Body of pancreas (tissue), 4 donors: ENCODE measurements at regions not wholly inside any gene's neighbourhood (a gene's known extent, or its start where the extent isn't known, plus 50 kb on each side); places are given as distances from the start of the nearest gene placed in this dataset.

ENCODE experiments used
- ATAC-seq: fragments of 150-250 bp; one replicate; pipeline ENCODE4 v1.9.1; 2016
- DNase-seq, 4 donors: peaks; one replicate each; pipeline ENCODE4 v3.0.0-alpha.2; 2019
- H3K27ac ChIP-seq, 4 donors: fragments of 200-600 bp; sonication (generic); 1 replicate in 3 of 4; 2 replicates in 1 of 4; pipeline versions ENCODE4 v1.5.1 to v1.6.1; 2016 to 2019; ENCODE audit warnings: mild to moderate bottlenecking in 1 of 4, mixed read lengths in 1 of 4, moderate library complexity in 1 of 4
- H3K27me3 ChIP-seq, 2 donors: fragments of 200-600 bp; sonication (generic); one replicate each; pipeline ENCODE4 v1.6.0; 2016; ENCODE audit warnings: mild to moderate bottlenecking in 1 of 2
- H3K36me3 ChIP-seq, 2 donors: fragments of 200-600 bp; sonication (generic); replicated peaks in 1 of 2; 2 replicates each; pipeline ENCODE4 v1.5.1; 2016; ENCODE audit warnings: low read depth in 2 of 2; ENCODE audit not compliant: insufficient read depth in 1 of 2
- H3K4me1 ChIP-seq: fragments of 200-600 bp; sonication (generic); one replicate; pipeline ENCODE4 v1.6.0; 2016
- H3K4me3 ChIP-seq, 2 donors: fragments of 200-600 bp; sonication (generic); 1 replicate in 1 of 2; 2 replicates in 1 of 2; pipeline ENCODE4 v1.5.1; 2016 to 2019
- H3K9me3 ChIP-seq, 3 donors: fragments of 200-600 bp; sonication (generic); 1 replicate in 2 of 3; 2 replicates in 1 of 3; pipeline ENCODE4 v1.5.1; 2016
- POLR2A ChIP-seq, 3 donors: fragments of 450-650 bp; IDR thresholded peaks; one replicate each; pipeline ENCODE4 v1.6.1; 2016; ENCODE audit warnings: antibody characterized with exemption in 3 of 3, mild to moderate bottlenecking in 2 of 3
- WGBS, 2 donors: methylation state at CpG; one replicate each; pipeline ENCODE4 v1.1.5; 2017; 5-methylcytosine and 5-hydroxymethylcytosine counted together
- intact Hi-C: fragments of 100-400 bp; cut with DNase I; formaldehyde crosslinking; loops from one replicate; pipeline ENCODE4 v1.15.1; 2023
- TF ChIP-seq, protein P1 (sequence below), 7 experiments: fragments of 450-650 bp in 4 of 7; fragments of 200-600 bp in 3 of 7; sonication (generic) in 3 of 7; IDR thresholded peaks; one replicate each; pipeline ENCODE4 v1.5.1; 2016 to 2019; ENCODE audit warnings: antibody characterized with exemption in 7 of 7

GRCh38 chr3:155018621-155019330, 61.3 kb upstream of the MME start:
- Histone ChIP-seq H3K27ac (no peak overlapping the region), H3K4me3 (no peak overlapping the region), H3K9me3 (no peaks in the 10 kb centered on the region), H3K36me3 (no peaks in the 10 kb centered on the region), H3K4me1 (no peaks in the 10 kb centered on the region), H3K27me3 (no peaks in the 10 kb centered on the region)
- ATAC-seq (no peak), DNase-seq (no peak)
- TF ChIP-seq POLR2A (IDR thresholded peaks at IDR 0.05), result no peak
- TF ChIP-seq, protein P1, sequence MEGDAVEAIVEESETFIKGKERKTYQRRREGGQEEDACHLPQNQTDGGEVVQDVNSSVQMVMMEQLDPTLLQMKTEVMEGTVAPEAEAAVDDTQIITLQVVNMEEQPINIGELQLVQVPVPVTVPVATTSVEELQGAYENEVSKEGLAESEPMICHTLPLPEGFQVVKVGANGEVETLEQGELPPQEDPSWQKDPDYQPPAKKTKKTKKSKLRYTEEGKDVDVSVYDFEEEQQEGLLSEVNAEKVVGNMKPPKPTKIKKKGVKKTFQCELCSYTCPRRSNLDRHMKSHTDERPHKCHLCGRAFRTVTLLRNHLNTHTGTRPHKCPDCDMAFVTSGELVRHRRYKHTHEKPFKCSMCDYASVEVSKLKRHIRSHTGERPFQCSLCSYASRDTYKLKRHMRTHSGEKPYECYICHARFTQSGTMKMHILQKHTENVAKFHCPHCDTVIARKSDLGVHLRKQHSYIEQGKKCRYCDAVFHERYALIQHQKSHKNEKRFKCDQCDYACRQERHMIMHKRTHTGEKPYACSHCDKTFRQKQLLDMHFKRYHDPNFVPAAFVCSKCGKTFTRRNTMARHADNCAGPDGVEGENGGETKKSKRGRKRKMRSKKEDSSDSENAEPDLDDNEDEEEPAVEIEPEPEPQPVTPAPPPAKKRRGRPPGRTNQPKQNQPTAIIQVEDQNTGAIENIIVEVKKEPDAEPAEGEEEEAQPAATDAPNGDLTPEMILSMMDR (IDR thresholded peaks at IDR 0.05), result no peak
- 66 to 76% methylated on average over 5 of the region's 5 CpGs for WGBS, 2 donors
- intact Hi-C loops, result no loop called here

DNA sequence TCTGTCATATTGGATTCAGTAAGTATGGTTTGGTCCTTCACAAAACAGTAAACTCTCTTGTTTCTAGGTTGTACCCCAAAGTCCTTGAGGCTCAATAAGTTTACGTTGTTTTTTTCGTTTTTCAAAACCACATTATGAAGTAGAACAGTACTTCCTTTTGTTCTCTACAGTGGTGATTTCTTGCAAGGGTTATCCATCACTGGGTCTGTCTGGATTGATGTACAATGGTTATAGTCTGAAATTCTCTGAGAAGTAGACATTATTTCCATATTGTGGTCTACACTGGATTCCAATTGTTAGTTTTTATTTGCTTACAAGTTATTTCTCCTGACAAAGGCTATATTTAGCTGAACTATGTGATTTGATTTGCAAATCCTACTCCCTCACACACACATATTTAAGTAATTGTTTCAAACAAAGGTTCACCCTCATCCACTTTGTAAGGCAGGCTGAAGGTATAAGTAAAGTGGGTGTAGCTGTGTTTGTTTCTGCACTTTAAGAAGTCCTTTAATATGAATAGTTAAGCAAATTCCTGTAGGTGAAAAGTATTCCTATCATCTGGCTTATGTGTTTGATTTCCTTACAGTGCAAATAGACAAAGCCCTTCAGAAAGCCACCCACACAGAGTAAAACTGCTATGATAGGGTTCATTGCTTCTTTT, 64.2 kb upstream of the MME start:
- DNase-seq, result no peak
- Histone ChIP-seq H3K27ac (no peak overlapping the region), H3K36me3 (no peaks in the 10 kb centered on the region), H3K4me3 (no peak overlapping the region), H3K9me3 (no peaks in the 10 kb centered on the region), H3K4me1 (no peaks in the 10 kb centered on the region), H3K27me3 (no peaks in the 10 kb centered on the region)
- 10 to 19% methylated on average over 2 of the region's 2 CpGs for WGBS, 2 donors
- intact Hi-C loops, result no loop called here
- ATAC-seq, result no peak
- no peak for TF ChIP-seq POLR2A (IDR thresholded peaks at IDR 0.05)
- TF ChIP-seq, protein P1 (IDR thresholded peaks at IDR 0.05), result no peak

- no peaks in the 10 kb centered on the region for H3K27me3 ChIP-seq
- H3K36me3 ChIP-seq, result no peaks in the 10 kb centered on the region
- DNase-seq (no peak), ATAC-seq (no peak)
- TF ChIP-seq POLR2A (IDR thresholded peaks at IDR 0.05), result no peak
- TF ChIP-seq, protein P1 (IDR thresholded peaks at IDR 0.05), result no peak
- H3K4me1 ChIP-seq, result no peaks in the 10 kb centered on the region
- H3K9me3 ChIP-seq, result no peaks in the 10 kb centered on the region
- H3K27ac ChIP-seq, result no peak overlapping the region
- H3K4me3 ChIP-seq, result no peak overlapping the region
- WGBS, 2 donors, result 67 to 72% methylated on average over 2 of the region's 2 CpGs
- intact Hi-C loops, result no loop called here
Observed at GRCh38 chr3:155014953-155015352, 65.2 kb upstream of the MME start.

- ATAC-seq (no peak), DNase-seq (no peak)
- WGBS, 2 donors, result 74 to 75% methylated on average over 2 of the region's 2 CpGs
- H3K36me3 ChIP-seq, result no peaks in the 10 kb centered on the region
- no peaks in the 10 kb centered on the region for H3K27me3 ChIP-seq
- H3K9me3 ChIP-seq, result no peaks in the 10 kb centered on the region
- H3K4me3 ChIP-seq, result no peak overlapping the region
- H3K27ac ChIP-seq, result no peak overlapping the region
- no peak for TF ChIP-seq POLR2A (IDR thresholded peaks at IDR 0.05)
- TF ChIP-seq, protein P1 (IDR thresholded peaks at IDR 0.05), result no peak
- intact Hi-C loops, result no loop called here
- no peaks in the 10 kb centered on the region for H3K4me1 ChIP-seq
Observed at GRCh38 chr3:155013427-155013826, 66.7 kb upstream of the MME start.

DNA sequence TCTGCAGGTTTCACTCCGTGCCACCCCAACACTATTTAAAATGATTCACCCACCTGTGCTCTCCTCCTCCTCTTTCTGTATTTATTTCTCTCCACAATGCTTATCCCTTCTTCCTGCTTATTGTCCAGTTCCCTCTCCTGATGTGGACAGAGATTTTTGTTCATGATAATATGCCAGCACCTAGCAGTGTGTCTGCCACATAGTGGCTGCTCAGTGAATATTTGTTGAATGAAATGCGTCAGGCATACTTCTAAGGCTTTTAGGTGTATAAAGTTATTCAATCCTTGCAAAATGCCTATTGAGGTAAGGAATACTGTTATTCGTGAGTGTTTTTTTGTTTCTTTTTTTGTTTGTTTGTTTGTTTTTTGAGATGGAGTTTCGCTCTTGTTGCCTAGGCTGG, 67.5 kb upstream of the MME start:
- TF ChIP-seq, protein P1 (IDR thresholded peaks at IDR 0.05), result no peak
- WGBS, 2 donors, result 65 to 77% methylated on average over 4 of the region's 4 CpGs
- intact Hi-C loops, result no loop called here
- Histone ChIP-seq H3K9me3 (no peaks in the 10 kb centered on the region), H3K36me3 (no peaks in the 10 kb centered on the region), H3K4me3 (no peak overlapping the region), H3K27ac (no peak overlapping the region), H3K27me3 (no peaks in the 10 kb centered on the region), H3K4me1 (no peaks in the 10 kb centered on the region)
- ATAC-seq (no peak), DNase-seq (no peak)
